ENCODE measurements at regions not wholly inside any gene's neighbourhood (a gene's known extent, or its start where the extent isn't known, plus 50 kb on each side); places are given as distances from the start of the nearest gene placed in this dataset.

DNA sequence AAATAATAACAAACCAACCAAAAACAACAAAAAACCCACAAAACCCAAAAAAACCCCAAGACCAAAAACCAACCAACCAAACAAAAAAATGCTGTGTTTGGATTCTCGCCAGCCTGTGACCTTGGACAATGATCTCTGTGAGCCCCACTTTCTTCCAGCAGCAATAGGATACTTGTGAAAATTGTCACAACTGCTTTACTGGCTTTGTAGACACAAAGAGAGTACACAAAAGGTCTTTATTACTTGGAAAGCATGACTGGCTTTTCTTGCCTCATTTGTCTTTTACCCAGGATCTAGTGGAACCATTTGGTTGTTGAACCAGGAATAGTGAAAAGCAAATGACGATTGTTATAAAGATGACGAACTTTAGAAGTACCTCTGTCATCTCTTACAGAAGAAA lies 256.6 kb downstream of the UTP18 start:
- TF ChIP-seq, protein P1, sequence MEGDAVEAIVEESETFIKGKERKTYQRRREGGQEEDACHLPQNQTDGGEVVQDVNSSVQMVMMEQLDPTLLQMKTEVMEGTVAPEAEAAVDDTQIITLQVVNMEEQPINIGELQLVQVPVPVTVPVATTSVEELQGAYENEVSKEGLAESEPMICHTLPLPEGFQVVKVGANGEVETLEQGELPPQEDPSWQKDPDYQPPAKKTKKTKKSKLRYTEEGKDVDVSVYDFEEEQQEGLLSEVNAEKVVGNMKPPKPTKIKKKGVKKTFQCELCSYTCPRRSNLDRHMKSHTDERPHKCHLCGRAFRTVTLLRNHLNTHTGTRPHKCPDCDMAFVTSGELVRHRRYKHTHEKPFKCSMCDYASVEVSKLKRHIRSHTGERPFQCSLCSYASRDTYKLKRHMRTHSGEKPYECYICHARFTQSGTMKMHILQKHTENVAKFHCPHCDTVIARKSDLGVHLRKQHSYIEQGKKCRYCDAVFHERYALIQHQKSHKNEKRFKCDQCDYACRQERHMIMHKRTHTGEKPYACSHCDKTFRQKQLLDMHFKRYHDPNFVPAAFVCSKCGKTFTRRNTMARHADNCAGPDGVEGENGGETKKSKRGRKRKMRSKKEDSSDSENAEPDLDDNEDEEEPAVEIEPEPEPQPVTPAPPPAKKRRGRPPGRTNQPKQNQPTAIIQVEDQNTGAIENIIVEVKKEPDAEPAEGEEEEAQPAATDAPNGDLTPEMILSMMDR (conservative IDR thresholded peaks at IDR 0.05) = no peak
- no peak for TF ChIP-seq ZFX (IDR thresholded peaks at IDR 0.05)
